Caco-2 (cell line): ENCODE measurements at regions not wholly inside any gene's neighbourhood (a gene's known extent, or its start where the extent isn't known, plus 50 kb on each side); places are given as distances from the start of the nearest gene placed in this dataset.

Experiments used
- BruUV-seq: library from RNA; stranded (reverse); fragments of 400-500 nt; replicated peaks from 2 replicates; lab custom pipeline; 2021; lab: Mats Ljungman, UMichigan
- CTCF ChIA-PET: fragments of 300-600 bp; sonication (Branson Sonifier 250); formaldehyde crosslinking; loops from one replicate; lab custom pipeline; 2022; ENCODE audit warnings: antibody characterized with exemption; lab: Charles Lee
- POLR2A ChIA-PET: fragments of 300-600 bp; sonication (Branson Sonifier 250); formaldehyde crosslinking; loops from one replicate; lab custom pipeline; 2022; ENCODE audit warnings: antibody characterized with exemption; lab: Charles Lee
- DNase-seq, 2 experiments: peaks; one replicate each; pipeline versions ENCODE4 v3.0.0 to v3.0.0-alpha.2; 2020 to 2022
- H3K27me3 ChIP-seq: replicated peaks from 2 replicates; pipeline ENCODE4 v1.6.0; 2011; ENCODE audit warnings: low read length; ENCODE audit not compliant: control insufficient read depth, insufficient read depth
- H3K36me3 ChIP-seq: 2 replicates; pipeline ENCODE4 v1.5.1; 2011; ENCODE audit warnings: low read length; ENCODE audit not compliant: control insufficient read depth, insufficient read depth
- H3K4me1 ChIP-seq: fragments of 250-450 bp; sonication (Bioruptor Pico); 2 replicates; pipeline ENCODE4 v1.5.1; 2020; ENCODE audit warnings: mild to moderate bottlenecking
- H3K4me3 ChIP-seq: 2 replicates; pipeline ENCODE4 v1.5.1; 2011; ENCODE audit warnings: low read depth, mild to moderate bottlenecking, control low read depth, low read length
- H3K9me3 ChIP-seq: fragments of 250-450 bp; sonication (Bioruptor Pico); 2 replicates; pipeline ENCODE4 v1.5.1; 2020; ENCODE audit warnings: mild to moderate bottlenecking, moderate library complexity
- H3K27ac Mint-ChIP-seq: one replicate; pipeline ENCODE4 v1.8.0; 2022; ENCODE audit warnings: mixed read lengths; ENCODE audit not compliant: unreplicated experiment
- H3K27me3 Mint-ChIP-seq: one replicate; pipeline ENCODE4 v1.8.0; 2022; ENCODE audit warnings: mixed read lengths; ENCODE audit not compliant: insufficient read depth, unreplicated experiment
- H3K36me3 Mint-ChIP-seq: one replicate; pipeline ENCODE4 v1.8.0; 2022; ENCODE audit warnings: mild to moderate bottlenecking, mixed read lengths; ENCODE audit not compliant: insufficient read depth, unreplicated experiment
- H3K4me1 Mint-ChIP-seq: one replicate; pipeline ENCODE4 v1.8.0; 2022; ENCODE audit warnings: low read depth, mixed read lengths; ENCODE audit not compliant: unreplicated experiment
- H3K4me3 Mint-ChIP-seq: one replicate; pipeline ENCODE4 v1.8.0; 2022; ENCODE audit warnings: mild to moderate bottlenecking, moderate library complexity, mixed read lengths; ENCODE audit not compliant: unreplicated experiment
- H3K9me3 Mint-ChIP-seq: one replicate; pipeline ENCODE4 v1.8.0; 2022; ENCODE audit warnings: mixed read lengths; ENCODE audit not compliant: unreplicated experiment
- intact Hi-C: fragments of 100-400 bp; cut with micrococcal nuclease; formaldehyde crosslinking; loops from one replicate; pipeline ENCODE4 v1.10.0; 2022; ENCODE audit not compliant: unreplicated experiment
- TF ChIP-seq, protein P1 (sequence below), 2 experiments: fragments of 200-600 bp in 1 of 2; IDR thresholded peaks; 1 replicate in 1 of 2; 2 replicates in 1 of 2; pipeline versions ENCODE4 v1.5.1 to v1.8.0; 2011 to 2022; ENCODE audit warnings: antibody characterized with exemption in 1 of 2, control low read depth in 1 of 2, inconsistent platforms in 1 of 2, low read depth in 1 of 2, low read length in 1 of 2, mild to moderate bottlenecking in 1 of 2, moderate library complexity in 1 of 2; ENCODE audit not compliant: insufficient read depth in 1 of 2, severe bottlenecking in 1 of 2, unreplicated experiment in 1 of 2

DNA sequence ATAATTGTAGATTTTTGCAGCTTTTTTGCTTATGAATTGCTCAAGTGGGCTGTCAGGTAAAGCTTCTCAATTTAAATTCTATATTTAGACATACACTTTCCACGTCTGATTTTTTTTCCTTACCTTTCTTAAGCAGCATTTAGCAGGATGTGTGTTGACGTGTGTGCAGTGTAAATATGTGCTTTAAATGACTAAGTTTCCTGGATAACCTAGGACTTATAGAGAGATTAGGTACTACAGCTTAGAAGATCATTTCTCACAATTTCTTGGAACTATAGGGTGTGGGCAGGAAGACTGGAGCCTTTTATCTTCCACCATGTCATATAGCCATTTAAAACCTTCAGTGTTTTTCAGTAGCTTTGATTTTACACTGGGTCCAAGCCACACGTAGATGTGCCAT, 263.5 kb downstream of the NOVA1 start:
- CTCF ChIA-PET, result no interaction called here
- no peaks in the 10 kb centered on the region for H3K36me3 ChIP-seq

DNA sequence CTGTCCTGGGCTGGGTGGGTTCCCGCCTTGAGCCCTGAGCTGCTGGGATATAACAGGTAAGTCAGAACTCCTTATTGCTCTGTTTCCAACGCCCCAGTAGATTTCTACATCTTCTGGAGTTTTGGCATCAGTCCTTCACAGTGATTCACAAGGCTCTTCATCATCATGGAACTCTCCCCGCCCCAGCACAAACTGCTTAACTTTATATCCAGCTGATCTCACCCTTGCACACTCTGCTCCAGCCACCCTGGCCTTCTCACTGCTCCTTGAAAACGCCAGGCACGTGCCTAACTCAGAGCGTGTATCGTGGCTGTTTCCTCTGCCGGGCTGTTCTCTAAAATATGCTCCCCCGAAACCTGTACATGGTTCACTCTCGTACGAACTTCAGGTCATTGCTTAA, 264.9 kb downstream of the NOVA1 start:
- no peaks in the 10 kb centered on the region for H3K27me3 ChIP-seq
- Mint-ChIP-seq H3K4me3 (no peak overlapping the region), H3K36me3 (no peaks in the 10 kb centered on the region), H3K27me3 (no peaks in the 10 kb centered on the region), H3K27ac (no peak overlapping the region), H3K4me1 (peaks cover 7% of the 10 kb centered on the region), H3K9me3 (no peaks in the 10 kb centered on the region)
- CTCF ChIA-PET, result no interaction called here
- H3K4me3 ChIP-seq, result no peak overlapping the region
- POLR2A ChIA-PET, result no interaction called here
- H3K9me3 ChIP-seq, result no peaks in the 10 kb centered on the region
- BruUV-seq, result no TSS peak
- no peaks in the 10 kb centered on the region for H3K4me1 ChIP-seq
- no peak for DNase-seq
- no peaks in the 10 kb centered on the region for H3K36me3 ChIP-seq
- intact Hi-C loops, result no loop called here
- TF ChIP-seq, protein P1, sequence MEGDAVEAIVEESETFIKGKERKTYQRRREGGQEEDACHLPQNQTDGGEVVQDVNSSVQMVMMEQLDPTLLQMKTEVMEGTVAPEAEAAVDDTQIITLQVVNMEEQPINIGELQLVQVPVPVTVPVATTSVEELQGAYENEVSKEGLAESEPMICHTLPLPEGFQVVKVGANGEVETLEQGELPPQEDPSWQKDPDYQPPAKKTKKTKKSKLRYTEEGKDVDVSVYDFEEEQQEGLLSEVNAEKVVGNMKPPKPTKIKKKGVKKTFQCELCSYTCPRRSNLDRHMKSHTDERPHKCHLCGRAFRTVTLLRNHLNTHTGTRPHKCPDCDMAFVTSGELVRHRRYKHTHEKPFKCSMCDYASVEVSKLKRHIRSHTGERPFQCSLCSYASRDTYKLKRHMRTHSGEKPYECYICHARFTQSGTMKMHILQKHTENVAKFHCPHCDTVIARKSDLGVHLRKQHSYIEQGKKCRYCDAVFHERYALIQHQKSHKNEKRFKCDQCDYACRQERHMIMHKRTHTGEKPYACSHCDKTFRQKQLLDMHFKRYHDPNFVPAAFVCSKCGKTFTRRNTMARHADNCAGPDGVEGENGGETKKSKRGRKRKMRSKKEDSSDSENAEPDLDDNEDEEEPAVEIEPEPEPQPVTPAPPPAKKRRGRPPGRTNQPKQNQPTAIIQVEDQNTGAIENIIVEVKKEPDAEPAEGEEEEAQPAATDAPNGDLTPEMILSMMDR (IDR thresholded peaks at IDR 0.05; ENCODE audit: insufficient read depth in 1 of 2, low read depth in 1 of 2, low read length in 1 of 2, severe bottlenecking in 1 of 2, unreplicated experiment in 1 of 2), result no peak

More for the DNA sequence above, 263.5 kb downstream of the NOVA1 start:
- Mint-ChIP-seq H3K4me3 (no peak overlapping the region), H3K9me3 (no peaks in the 10 kb centered on the region), H3K27me3 (no peaks in the 10 kb centered on the region), H3K4me1 (peaks cover 7% of the 10 kb centered on the region), H3K27ac (no peak overlapping the region), H3K36me3 (no peaks in the 10 kb centered on the region)
- no peaks in the 10 kb centered on the region for H3K9me3 ChIP-seq
- no peak for DNase-seq
- TF ChIP-seq, protein P1 (IDR thresholded peaks at IDR 0.05; ENCODE audit: insufficient read depth in 1 of 2, low read depth in 1 of 2, low read length in 1 of 2, severe bottlenecking in 1 of 2, unreplicated experiment in 1 of 2), result no peak
- H3K4me3 ChIP-seq, result no peak overlapping the region
- no peaks in the 10 kb centered on the region for H3K4me1 ChIP-seq
- no TSS peak for BruUV-seq
- intact Hi-C loops, result no loop called here
- no peaks in the 10 kb centered on the region for H3K27me3 ChIP-seq
- POLR2A ChIA-PET, result no interaction called here

DNA sequence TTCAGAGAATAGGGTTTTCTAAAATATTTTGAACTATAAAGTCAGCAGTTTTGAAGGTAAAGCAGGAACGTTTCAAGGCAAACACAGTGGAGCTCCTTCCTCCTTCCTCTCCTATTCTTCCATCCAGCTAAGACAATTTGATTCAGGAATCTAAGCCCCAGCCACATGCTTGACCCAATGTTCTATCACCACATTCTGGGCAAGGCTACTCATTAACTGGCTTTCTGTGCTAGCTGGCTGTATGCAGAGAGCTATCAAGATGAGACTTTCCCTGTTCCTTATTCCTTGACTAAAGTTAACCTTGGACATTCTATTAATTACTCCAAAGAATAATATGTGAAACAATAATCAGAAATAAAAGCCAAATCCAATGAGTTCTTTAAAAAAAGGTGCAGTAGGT, 266.9 kb downstream of the NOVA1 start:
- intact Hi-C loops, result no loop called here
- no peaks in the 10 kb centered on the region for H3K27me3 ChIP-seq
- H3K4me3 Mint-ChIP-seq, result no peak overlapping the region
- no peaks in the 10 kb centered on the region for H3K9me3 Mint-ChIP-seq
- POLR2A ChIA-PET, result no interaction called here
- H3K4me3 ChIP-seq, result no peak overlapping the region
- no peaks in the 10 kb centered on the region for H3K9me3 ChIP-seq
- peaks cover 7% of the 10 kb centered on the region for H3K4me1 Mint-ChIP-seq
- no peaks in the 10 kb centered on the region for H3K27me3 Mint-ChIP-seq
- H3K36me3 ChIP-seq, result no peaks in the 10 kb centered on the region
- no TSS peak for BruUV-seq
- H3K36me3 Mint-ChIP-seq, result no peaks in the 10 kb centered on the region
- TF ChIP-seq, protein P1 (IDR thresholded peaks at IDR 0.05; ENCODE audit: insufficient read depth in 1 of 2, low read depth in 1 of 2, low read length in 1 of 2, severe bottlenecking in 1 of 2, unreplicated experiment in 1 of 2), result no peak
- no peak for DNase-seq
- H3K27ac Mint-ChIP-seq, result no peak overlapping the region
- no peaks in the 10 kb centered on the region for H3K4me1 ChIP-seq
- CTCF ChIA-PET, result no interaction called here
